22Rv1 (cell line): ENCODE measurements at regions not wholly inside any gene's neighbourhood (a gene's known extent, or its start where the extent isn't known, plus 50 kb on each side); places are given as distances from the start of the nearest gene placed in this dataset.
"Not testable (repeated sequence)": the region's sequence is repeated elsewhere in the genome, so short reads cannot be mapped to it uniquely, and the experiment has no call there.

Experiments
- H3K27ac ChIP-seq: fragments of 450-650 bp; 2 replicates; pipeline ENCODE4 v1.5.1; 2017
- ZFX ChIP-seq: fragments of 450-650 bp; IDR thresholded peaks from 2 replicates; pipeline ENCODE4 v1.6.1; 2017; ENCODE audit warnings: antibody characterized with exemption, borderline replicate concordance
- TF ChIP-seq, protein P1 (sequence below): fragments of 450-650 bp; IDR thresholded peaks from 2 replicates; pipeline ENCODE4 v1.5.1; 2017; ENCODE audit warnings: mild to moderate bottlenecking

DNA sequence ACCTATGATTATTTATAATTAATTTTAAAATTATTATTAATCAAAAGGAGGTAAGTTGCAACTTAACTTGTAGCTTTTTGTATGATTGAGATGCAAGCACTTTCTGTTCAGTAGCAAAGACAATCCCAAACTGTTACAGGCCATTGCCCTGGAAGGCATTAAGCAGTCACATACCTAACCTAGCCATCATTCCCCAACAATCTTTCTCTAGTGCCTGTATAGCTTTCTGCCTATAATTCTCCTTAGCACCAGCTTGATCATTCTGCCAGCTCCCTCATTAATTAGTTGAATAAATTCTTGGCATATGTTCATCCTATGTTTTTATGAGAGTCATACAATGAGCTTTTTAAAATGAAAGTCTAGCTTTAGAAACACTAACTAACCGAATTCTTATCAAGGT is 178.9 kb upstream of the TMEM106B start:
- TF ChIP-seq, protein P1, sequence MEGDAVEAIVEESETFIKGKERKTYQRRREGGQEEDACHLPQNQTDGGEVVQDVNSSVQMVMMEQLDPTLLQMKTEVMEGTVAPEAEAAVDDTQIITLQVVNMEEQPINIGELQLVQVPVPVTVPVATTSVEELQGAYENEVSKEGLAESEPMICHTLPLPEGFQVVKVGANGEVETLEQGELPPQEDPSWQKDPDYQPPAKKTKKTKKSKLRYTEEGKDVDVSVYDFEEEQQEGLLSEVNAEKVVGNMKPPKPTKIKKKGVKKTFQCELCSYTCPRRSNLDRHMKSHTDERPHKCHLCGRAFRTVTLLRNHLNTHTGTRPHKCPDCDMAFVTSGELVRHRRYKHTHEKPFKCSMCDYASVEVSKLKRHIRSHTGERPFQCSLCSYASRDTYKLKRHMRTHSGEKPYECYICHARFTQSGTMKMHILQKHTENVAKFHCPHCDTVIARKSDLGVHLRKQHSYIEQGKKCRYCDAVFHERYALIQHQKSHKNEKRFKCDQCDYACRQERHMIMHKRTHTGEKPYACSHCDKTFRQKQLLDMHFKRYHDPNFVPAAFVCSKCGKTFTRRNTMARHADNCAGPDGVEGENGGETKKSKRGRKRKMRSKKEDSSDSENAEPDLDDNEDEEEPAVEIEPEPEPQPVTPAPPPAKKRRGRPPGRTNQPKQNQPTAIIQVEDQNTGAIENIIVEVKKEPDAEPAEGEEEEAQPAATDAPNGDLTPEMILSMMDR: no peak
- no peak for TF ChIP-seq ZFX
- H3K27ac ChIP-seq: no peak overlapping the region

DNA sequence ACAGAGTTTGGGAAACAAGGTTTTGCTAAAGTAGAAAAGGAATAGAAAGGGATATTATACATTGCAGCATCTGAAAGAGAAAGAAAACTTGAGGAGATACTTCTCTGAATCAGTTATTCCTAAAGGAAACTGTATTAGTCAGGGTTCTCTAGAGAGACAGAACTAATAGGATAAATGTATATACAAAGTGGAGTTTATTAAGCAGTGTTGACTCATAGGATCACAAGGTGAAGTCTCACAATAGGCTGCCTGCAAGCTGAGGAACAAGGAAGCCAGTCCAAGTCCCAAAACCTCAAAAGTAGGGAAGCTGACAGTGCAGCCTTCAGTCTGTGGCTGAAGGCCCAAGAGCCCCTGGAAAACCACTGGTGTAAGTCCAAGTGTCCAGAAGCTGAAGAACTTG is 167.6 kb upstream of the TMEM106B start:
- H3K27ac ChIP-seq: not testable (repeated sequence)

- no peak overlapping the region for H3K27ac ChIP-seq
- TF ChIP-seq, protein P1: no peak
- no peak for TF ChIP-seq ZFX
Observed at GRCh38 chr7:12052211-12052610, 158.9 kb upstream of the TMEM106B start.

DNA sequence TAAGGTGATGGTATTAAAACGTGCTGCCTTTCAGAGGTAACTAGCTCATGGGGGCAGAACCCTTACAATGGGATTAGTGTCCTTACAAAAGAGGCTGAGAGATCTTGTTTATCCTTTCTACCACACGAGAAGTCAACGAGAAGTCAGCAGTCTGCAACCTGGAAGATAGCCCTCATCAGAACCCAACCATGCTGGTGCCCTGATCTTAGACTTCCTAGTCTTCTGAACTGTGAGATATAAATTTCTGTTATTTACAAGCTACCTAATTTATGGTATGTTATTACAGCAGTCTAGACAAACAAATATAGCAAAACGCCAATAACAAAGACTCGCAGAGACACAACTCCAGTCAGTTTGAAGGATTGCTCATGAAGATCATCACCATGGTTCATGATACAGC is 157.5 kb upstream of the TMEM106B start:
- TF ChIP-seq, protein P1: no peak
- TF ChIP-seq ZFX: no peak
- no peak overlapping the region for H3K27ac ChIP-seq

- no peak overlapping the region for H3K27ac ChIP-seq
- TF ChIP-seq, protein P1: no peak
- no peak for TF ChIP-seq ZFX
Observed at GRCh38 chr7:12054830-12055229, 156.3 kb upstream of the TMEM106B start.

- no peak overlapping the region for H3K27ac ChIP-seq
- no peak for TF ChIP-seq ZFX
- TF ChIP-seq, protein P1: no peak
Observed at GRCh38 chr7:12056381-12056780, 154.7 kb upstream of the TMEM106B start.

GRCh38 chr7:12056977-12057376 is 154.1 kb upstream of the TMEM106B start:
- TF ChIP-seq, protein P1: no peak
- TF ChIP-seq ZFX: no peak
- H3K27ac ChIP-seq: no peak overlapping the region

DNA sequence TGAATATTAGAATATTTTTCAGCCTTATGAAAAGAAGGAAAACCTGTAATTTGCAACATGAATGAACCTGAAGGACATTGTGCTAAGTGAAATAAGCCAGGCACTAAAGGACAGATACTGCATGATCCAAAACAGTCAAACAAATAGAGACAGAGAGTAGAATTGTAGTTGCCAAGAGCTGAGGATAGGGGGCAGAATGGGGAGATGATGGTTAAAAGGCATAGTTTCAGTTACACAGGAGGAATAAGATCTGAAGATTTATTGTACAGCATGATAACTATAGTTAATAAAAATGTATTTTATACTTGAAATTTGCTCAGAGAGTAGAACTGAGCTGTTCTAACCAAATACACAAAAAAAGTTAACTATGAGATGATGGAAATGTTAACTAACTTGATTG is 149.0 kb upstream of the TMEM106B start:
- no peak for TF ChIP-seq ZFX
- TF ChIP-seq, protein P1: peak; percentile 67
- no peak overlapping the region for H3K27ac ChIP-seq
